ENCODE measurements at regions not wholly inside any gene's neighbourhood (a gene's known extent, or its start where the extent isn't known, plus 50 kb on each side); places are given as distances from the start of the nearest gene placed in this dataset.

DNA sequence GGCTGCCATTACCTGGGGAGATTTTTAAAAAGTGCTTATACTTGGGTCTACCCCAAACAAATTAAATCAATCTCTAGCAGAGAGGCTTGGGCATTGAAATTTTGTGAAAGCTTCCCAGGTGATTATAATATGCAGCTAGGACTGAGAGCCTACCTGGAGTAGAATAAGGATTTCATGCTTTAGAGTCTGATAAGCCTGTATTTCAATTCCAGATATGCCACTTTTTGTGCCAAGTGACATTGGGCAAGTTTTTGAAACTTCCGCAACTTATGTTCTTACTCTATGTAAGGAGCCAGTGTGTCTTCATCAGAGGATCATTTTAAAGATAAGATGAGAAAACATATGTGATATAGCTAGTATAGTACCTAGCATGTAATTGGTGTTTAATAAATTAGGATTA lies 159.8 kb upstream of the LRIG3 start:
- no TSS peak for BruUV-seq (replicated peaks)

More for the DNA sequence above, 159.8 kb upstream of the LRIG3 start:
- DNase-seq (ENCODE audit: low read depth, low spot score), result no peak
- Histone ChIP-seq H4K20me1 (ENCODE audit: control insufficient read depth, insufficient read depth) (no peaks in the 10 kb centered on the region), H2AFZ (ENCODE audit: control insufficient read depth, low read depth, low read length) (no peak overlapping the region), H3K9me3 (replicated peaks; ENCODE audit: control insufficient read depth, insufficient read depth, low read length) (no peaks in the 10 kb centered on the region), H3K4me1 (ENCODE audit: control insufficient read depth, insufficient read depth, low read length) (no peaks in the 10 kb centered on the region), H3K27me3 (replicated peaks in 1 of 2; ENCODE audit: control insufficient read depth in 2 of 2, insufficient read depth in 2 of 2, low read length in 1 of 2) (no peaks in the 10 kb centered on the region; a peak in 1 of 4 replicates), H3K4me2 (ENCODE audit: control insufficient read depth, insufficient read depth) (no peak overlapping the region), H3K36me3 (ENCODE audit: control insufficient read depth in 2 of 2, insufficient read depth in 2 of 2, low read length in 1 of 2) (no peaks in the 10 kb centered on the region), H3K79me2 (ENCODE audit: control insufficient read depth, insufficient read depth, low read length) (no peaks in the 10 kb centered on the region), H3K9ac (ENCODE audit: control insufficient read depth, insufficient read depth, low read length) (no peak overlapping the region), H3K27ac (ENCODE audit: control insufficient read depth, insufficient read depth) (no peak overlapping the region), H3K4me3 (no peak overlapping the region)
- intact Hi-C loops (cut with micrococcal nuclease; ENCODE audit: unreplicated experiment) (loop anchor here (10.0 kb wide), 1 partner anchor 735 kb away; no protein-coding TSS in a partner anchor), in situ Hi-C loops (cut with MboI) (no loop called here)
- RAD21 ChIA-PET (ENCODE audit: unreplicated experiment), result no interaction called here
- 83% methylated on average over 1 of the region's 1 CpG for WGBS (ENCODE audit: insufficient coverage, insufficient replicate concordance, low lambda C conversion rate, missing lambda C conversion rate)
- FAIRE-seq, result no peak
- no peak for TF ChIP-seq NBN (IDR thresholded peaks at IDR 0.05)
- TF ChIP-seq POLR2AphosphoS5 (IDR thresholded peaks at IDR 0.05; ENCODE audit: low read length), result no peak
- TF ChIP-seq, protein P1, sequence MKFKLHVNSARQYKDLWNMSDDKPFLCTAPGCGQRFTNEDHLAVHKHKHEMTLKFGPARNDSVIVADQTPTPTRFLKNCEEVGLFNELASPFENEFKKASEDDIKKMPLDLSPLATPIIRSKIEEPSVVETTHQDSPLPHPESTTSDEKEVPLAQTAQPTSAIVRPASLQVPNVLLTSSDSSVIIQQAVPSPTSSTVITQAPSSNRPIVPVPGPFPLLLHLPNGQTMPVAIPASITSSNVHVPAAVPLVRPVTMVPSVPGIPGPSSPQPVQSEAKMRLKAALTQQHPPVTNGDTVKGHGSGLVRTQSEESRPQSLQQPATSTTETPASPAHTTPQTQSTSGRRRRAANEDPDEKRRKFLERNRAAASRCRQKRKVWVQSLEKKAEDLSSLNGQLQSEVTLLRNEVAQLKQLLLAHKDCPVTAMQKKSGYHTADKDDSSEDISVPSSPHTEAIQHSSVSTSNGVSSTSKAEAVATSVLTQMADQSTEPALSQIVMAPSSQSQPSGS (IDR thresholded peaks at IDR 0.05; ENCODE audit: low read length), result no peak
- no peak for TF ChIP-seq MTA3 (IDR thresholded peaks at IDR 0.05; ENCODE audit: borderline replicate concordance, low read length)
- no peak for TF ChIP-seq JUND (IDR thresholded peaks at IDR 0.05; ENCODE audit: low read depth, low read length)
- TF ChIP-seq ZZZ3 (IDR thresholded peaks at IDR 0.05; ENCODE audit: control insufficient read depth, insufficient read length, low read depth), result no peak
- no peak for TF ChIP-seq RAD21 (IDR thresholded peaks at IDR 0.05; ENCODE audit: insufficient read depth, low read depth, low read length)
- no peak for TF ChIP-seq TARDBP (IDR thresholded peaks at IDR 0.05; ENCODE audit: borderline replicate concordance)
- TF ChIP-seq, protein P2, sequence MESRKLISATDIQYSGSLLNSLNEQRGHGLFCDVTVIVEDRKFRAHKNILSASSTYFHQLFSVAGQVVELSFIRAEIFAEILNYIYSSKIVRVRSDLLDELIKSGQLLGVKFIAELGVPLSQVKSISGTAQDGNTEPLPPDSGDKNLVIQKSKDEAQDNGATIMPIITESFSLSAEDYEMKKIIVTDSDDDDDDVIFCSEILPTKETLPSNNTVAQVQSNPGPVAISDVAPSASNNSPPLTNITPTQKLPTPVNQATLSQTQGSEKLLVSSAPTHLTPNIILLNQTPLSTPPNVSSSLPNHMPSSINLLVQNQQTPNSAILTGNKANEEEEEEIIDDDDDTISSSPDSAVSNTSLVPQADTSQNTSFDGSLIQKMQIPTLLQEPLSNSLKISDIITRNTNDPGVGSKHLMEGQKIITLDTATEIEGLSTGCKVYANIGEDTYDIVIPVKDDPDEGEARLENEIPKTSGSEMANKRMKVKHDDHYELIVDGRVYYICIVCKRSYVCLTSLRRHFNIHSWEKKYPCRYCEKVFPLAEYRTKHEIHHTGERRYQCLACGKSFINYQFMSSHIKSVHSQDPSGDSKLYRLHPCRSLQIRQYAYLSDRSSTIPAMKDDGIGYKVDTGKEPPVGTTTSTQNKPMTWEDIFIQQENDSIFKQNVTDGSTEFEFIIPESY (IDR thresholded peaks at IDR 0.05), result no peak
- TF ChIP-seq PAX8 (IDR thresholded peaks at IDR 0.05), result no peak
- no peak for TF ChIP-seq BMI1 (IDR thresholded peaks at IDR 0.05; ENCODE audit: borderline replicate concordance)
- no peak for TF ChIP-seq PML (IDR thresholded peaks at IDR 0.05; ENCODE audit: low read length)
- TF ChIP-seq RUNX3 (IDR thresholded peaks at IDR 0.05; ENCODE audit: low read length), result no peak
- TF ChIP-seq, protein P3, sequence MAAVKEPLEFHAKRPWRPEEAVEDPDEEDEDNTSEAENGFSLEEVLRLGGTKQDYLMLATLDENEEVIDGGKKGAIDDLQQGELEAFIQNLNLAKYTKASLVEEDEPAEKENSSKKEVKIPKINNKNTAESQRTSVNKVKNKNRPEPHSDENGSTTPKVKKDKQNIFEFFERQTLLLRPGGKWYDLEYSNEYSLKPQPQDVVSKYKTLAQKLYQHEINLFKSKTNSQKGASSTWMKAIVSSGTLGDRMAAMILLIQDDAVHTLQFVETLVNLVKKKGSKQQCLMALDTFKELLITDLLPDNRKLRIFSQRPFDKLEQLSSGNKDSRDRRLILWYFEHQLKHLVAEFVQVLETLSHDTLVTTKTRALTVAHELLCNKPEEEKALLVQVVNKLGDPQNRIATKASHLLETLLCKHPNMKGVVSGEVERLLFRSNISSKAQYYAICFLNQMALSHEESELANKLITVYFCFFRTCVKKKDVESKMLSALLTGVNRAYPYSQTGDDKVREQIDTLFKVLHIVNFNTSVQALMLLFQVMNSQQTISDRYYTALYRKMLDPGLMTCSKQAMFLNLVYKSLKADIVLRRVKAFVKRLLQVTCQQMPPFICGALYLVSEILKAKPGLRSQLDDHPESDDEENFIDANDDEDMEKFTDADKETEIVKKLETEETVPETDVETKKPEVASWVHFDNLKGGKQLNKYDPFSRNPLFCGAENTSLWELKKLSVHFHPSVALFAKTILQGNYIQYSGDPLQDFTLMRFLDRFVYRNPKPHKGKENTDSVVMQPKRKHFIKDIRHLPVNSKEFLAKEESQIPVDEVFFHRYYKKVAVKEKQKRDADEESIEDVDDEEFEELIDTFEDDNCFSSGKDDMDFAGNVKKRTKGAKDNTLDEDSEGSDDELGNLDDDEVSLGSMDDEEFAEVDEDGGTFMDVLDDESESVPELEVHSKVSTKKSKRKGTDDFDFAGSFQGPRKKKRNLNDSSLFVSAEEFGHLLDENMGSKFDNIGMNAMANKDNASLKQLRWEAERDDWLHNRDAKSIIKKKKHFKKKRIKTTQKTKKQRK (IDR thresholded peaks at IDR 0.05; ENCODE audit: low read depth, low read length), result no peak
- TF ChIP-seq CBX5 (IDR thresholded peaks at IDR 0.05; ENCODE audit: low read depth), result no peak
- TF ChIP-seq NFYA (IDR thresholded peaks at IDR 0.05; ENCODE audit: borderline replicate concordance, low read depth, low read length), result no peak
- TF ChIP-seq HDGF (IDR thresholded peaks at IDR 0.05), result no peak
- TF ChIP-seq ATF7 (IDR thresholded peaks at IDR 0.05; ENCODE audit: low read depth), result no peak
- POLR2A ChIA-PET, result no interaction called here
- CTCF ChIA-PET, result interaction anchor here (0.6 kb wide), 1 partner anchor 70 kb away, joined by 4 read pairs; no protein-coding TSS in a partner anchor
- SMC1A ChIA-PET (ENCODE audit: uncharacterized antibody, unreplicated experiment), result no interaction called here
- no peak for ATAC-seq

Measured in GM12878 (cell line).